ENCODE measurements at regions not wholly inside any gene's neighbourhood (a gene's known extent, or its start where the extent isn't known, plus 50 kb on each side); places are given as distances from the start of the nearest gene placed in this dataset.

DNA sequence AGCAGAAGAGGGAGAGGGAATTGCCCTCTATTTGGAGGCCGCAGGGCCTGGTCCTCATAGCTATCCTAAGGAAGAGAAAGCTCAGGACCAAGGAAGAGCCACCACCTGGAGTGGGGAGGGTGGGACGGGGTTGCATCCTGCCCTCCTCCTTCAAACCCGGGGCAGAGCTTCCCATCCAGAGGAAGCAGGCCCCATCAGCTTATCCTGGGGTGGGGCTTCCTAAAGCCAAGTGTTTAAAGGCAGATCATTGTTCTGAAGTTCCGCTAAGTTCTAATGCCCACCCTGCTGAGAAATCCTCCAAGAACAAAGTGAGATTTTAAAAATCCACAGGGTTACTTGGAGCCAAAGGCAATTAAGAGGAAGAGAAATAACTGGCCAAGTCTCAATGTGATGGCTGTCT lies 210.3 kb downstream of the C9orf152 start:
- TF ChIP-seq CTCF (IDR thresholded peaks at IDR 0.05): no peak
- TF ChIP-seq EP300 (IDR thresholded peaks at IDR 0.05): no peak
- no peak for TF ChIP-seq POLR2AphosphoS5 (IDR thresholded peaks at IDR 0.05)
